ENCODE measurements at regions not wholly inside any gene's neighbourhood (a gene's known extent, or its start where the extent isn't known, plus 50 kb on each side); places are given as distances from the start of the nearest gene placed in this dataset.

GRCh38 chr2:134201533-134201932, 52.3 kb upstream of the MGAT5 start:
- Mint-ChIP-seq H3K36me3 (peaks cover 10% of the 10 kb centered on the region), H3K27me3 (no peaks in the 10 kb centered on the region), H3K9me3 (no peaks in the 10 kb centered on the region), H3K4me3 (no peak overlapping the region), H3K27ac (no peak overlapping the region), H3K4me1 (peaks cover 36% of the 10 kb centered on the region)
- no peak for DNase-seq

DNA sequence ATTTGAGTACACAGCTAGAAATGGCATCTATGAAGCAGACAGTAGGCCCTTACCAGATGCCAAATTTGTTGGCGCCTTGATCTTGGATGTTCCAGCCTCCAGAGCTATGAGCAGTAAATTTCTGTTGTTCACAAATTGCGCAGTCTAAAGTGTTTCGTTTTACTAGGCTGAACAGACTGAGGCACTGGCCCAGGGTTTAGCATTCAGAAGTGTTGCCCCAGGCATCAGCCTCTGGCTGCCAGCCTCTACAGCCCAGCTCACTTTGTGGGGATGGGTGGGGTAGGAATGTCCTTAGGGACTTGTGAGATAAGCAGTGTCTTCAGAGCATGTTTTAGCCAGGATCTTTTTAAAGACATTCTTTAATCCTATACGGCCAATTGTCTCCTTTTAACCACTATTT, 51.5 kb upstream of the MGAT5 start:
- H3K27ac Mint-ChIP-seq = no peak overlapping the region
- DNase-seq = no peak
- H3K4me3 Mint-ChIP-seq = no peak overlapping the region
- no peaks in the 10 kb centered on the region for H3K27me3 Mint-ChIP-seq
- peaks cover 4% of the 10 kb centered on the region for H3K36me3 Mint-ChIP-seq
- H3K4me1 Mint-ChIP-seq = peaks cover 32% of the 10 kb centered on the region
- H3K9me3 Mint-ChIP-seq = no peaks in the 10 kb centered on the region

- DNase-seq = no peak
- no peak overlapping the region for H3K4me3 Mint-ChIP-seq
- H3K9me3 Mint-ChIP-seq = no peaks in the 10 kb centered on the region
- H3K27me3 Mint-ChIP-seq = no peaks in the 10 kb centered on the region
- H3K27ac Mint-ChIP-seq = no peak overlapping the region
- peaks cover 29% of the 10 kb centered on the region for H3K4me1 Mint-ChIP-seq
- peaks cover 3% of the 10 kb centered on the region for H3K36me3 Mint-ChIP-seq
Observed at GRCh38 chr2:134203175-134203574, 50.7 kb upstream of the MGAT5 start.
